ENCODE measurements at regions not wholly inside any gene's neighbourhood (a gene's known extent, or its start where the extent isn't known, plus 50 kb on each side); places are given as distances from the start of the nearest gene placed in this dataset.

DNA sequence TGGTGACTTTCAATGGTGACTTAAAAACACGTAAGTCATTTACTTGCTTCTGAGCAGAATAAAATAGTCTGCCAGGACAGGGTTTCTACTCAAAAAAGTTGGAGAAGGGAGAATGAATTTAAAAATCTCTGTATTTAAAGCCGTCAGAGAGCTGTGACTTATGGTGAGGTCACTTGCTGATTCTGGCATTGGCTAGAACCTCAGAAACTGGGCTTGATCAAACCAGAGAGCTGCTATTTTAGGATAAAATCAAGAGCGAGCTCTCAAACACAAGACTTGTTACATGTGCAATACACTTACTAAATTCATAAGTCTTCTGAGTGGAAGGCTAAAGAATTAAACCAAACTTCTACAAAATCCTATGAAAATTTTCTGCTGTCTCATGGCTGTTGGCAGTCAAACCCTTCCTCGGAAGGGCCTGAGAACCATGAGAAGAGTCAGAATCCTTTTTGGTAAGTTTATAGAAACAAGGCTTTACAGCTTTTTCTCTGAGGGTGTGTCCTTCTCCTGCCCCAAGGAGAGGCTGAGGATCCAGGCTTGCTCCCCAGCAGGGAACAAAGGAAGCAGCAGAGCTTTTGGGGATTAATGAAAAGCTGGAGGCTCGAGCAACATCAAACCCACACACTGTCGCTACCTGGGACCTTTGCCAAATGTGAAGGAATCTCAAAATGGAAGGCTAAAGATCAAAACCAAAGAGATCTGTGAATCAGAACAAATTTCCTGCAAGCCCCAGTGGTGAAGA, 816.4 kb downstream of the SOCS6 start:
- no peak for ATAC-seq
- no peak for TF ChIP-seq ELF1 (IDR thresholded peaks at IDR 0.05; ENCODE audit: borderline replicate concordance, low read depth)
- TF ChIP-seq POLR2A (IDR thresholded peaks at IDR 0.05; ENCODE audit: borderline replicate concordance, extremely low read depth, insufficient read depth, insufficient read length), result no peak
- no peak for TF ChIP-seq SIN3A (IDR thresholded peaks at IDR 0.05; ENCODE audit: low read depth)
- TF ChIP-seq, protein P1, sequence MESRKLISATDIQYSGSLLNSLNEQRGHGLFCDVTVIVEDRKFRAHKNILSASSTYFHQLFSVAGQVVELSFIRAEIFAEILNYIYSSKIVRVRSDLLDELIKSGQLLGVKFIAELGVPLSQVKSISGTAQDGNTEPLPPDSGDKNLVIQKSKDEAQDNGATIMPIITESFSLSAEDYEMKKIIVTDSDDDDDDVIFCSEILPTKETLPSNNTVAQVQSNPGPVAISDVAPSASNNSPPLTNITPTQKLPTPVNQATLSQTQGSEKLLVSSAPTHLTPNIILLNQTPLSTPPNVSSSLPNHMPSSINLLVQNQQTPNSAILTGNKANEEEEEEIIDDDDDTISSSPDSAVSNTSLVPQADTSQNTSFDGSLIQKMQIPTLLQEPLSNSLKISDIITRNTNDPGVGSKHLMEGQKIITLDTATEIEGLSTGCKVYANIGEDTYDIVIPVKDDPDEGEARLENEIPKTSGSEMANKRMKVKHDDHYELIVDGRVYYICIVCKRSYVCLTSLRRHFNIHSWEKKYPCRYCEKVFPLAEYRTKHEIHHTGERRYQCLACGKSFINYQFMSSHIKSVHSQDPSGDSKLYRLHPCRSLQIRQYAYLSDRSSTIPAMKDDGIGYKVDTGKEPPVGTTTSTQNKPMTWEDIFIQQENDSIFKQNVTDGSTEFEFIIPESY (IDR thresholded peaks at IDR 0.05; ENCODE audit: extremely low read depth, insufficient replicate concordance, low read length), result no peak
- no peak for TF ChIP-seq CEBPB (IDR thresholded peaks at IDR 0.05; ENCODE audit: low read depth)
- TF ChIP-seq EZH2phosphoT487 (IDR thresholded peaks at IDR 0.05; ENCODE audit: borderline replicate concordance), result no peak
- TF ChIP-seq, protein P2, sequence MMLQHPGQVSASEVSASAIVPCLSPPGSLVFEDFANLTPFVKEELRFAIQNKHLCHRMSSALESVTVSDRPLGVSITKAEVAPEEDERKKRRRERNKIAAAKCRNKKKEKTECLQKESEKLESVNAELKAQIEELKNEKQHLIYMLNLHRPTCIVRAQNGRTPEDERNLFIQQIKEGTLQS (IDR thresholded peaks at IDR 0.05), result no peak
- no peak for TF ChIP-seq FOSL1 (IDR thresholded peaks at IDR 0.05; ENCODE audit: low read depth)
- Histone ChIP-seq H3K27me3 (ENCODE audit: insufficient read depth, low read length) (no peaks in the 10 kb centered on the region), H3K9ac (ENCODE audit: low read length) (no peak overlapping the region), H3K36me3 (ENCODE audit: control insufficient read depth in 1 of 2, insufficient read depth in 2 of 2, low read length in 2 of 2) (no peaks in the 10 kb centered on the region), H3K79me2 (ENCODE audit: insufficient read depth, low read length) (no peaks in the 10 kb centered on the region), H4K20me1 (ENCODE audit: insufficient read depth) (no peaks in the 10 kb centered on the region), H3K9me2 (ENCODE audit: insufficient read depth) (no peaks in the 10 kb centered on the region), H2AFZ (ENCODE audit: low read depth, low read length, poor library complexity, severe bottlenecking) (no peak overlapping the region), H3K27ac (ENCODE audit: low read depth, low read length) (no peak overlapping the region), H3K4me2 (ENCODE audit: low read length) (no peak overlapping the region), H3K4me3 (replicated peaks in 1 of 2; ENCODE audit: low read depth in 1 of 2, low read length in 2 of 2) (no peak overlapping the region), H3K9me3 (ENCODE audit: control insufficient read depth in 1 of 2, insufficient read depth in 1 of 2, low read depth in 1 of 2, low read length in 2 of 2) (peaks cover 9 to 17% of the 10 kb centered on the region in 2 experiments; a peak in 2 of 4 replicates), H3K4me1 (ENCODE audit: control insufficient read depth in 1 of 2, insufficient read depth in 2 of 2, low read length in 2 of 2) (no peaks in the 10 kb centered on the region)
- no TSS peak for BruUV-seq (replicated peaks)
- ChIA-PET RAD21 (ENCODE audit: low non-redundant PET in 1 of 2, low total read pairs in 2 of 2, uncharacterized antibody in 2 of 2, unreplicated experiment in 2 of 2) (no interaction called here), CTCF (no interaction called here), POLR2A (no interaction called here)
- intact Hi-C loops (cut with micrococcal nuclease), result no loop called here
- no peak for DNase-seq (ENCODE audit: low read depth, low spot score)

All from HCT116 (cell line).